ENCODE measurements at regions not wholly inside any gene's neighbourhood (a gene's known extent, or its start where the extent isn't known, plus 50 kb on each side); places are given as distances from the start of the nearest gene placed in this dataset.

DNA sequence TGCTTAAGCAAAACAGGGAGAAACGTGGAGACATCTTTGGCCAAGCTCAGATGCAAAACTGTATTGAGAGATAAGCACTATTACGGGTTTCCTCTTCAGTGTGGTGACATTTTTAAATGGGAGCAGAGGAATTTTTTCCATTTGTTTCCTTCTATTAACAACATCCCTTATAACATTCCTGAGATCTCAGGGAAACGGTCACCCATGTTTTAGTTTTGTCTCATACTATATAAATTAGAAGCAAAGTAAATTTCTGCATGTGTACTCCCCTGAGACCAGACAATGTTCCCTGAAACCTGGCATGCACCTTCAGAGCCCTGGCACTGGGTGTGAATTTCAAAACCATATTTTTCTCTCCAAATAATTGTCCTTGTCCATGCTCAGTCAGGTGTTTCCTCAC is 57.6 kb upstream of the RNF152 start:
- Histone ChIP-seq H3K27me3 (no peaks in the 10 kb centered on the region), H3K4me1 (no peaks in the 10 kb centered on the region), H3K9me3 (no peaks in the 10 kb centered on the region), H3K27ac (no peak overlapping the region), H3K36me3 (replicated peaks in 1 of 2; ENCODE audit: insufficient read depth in 1 of 2, low read depth in 2 of 2) (no peaks in the 10 kb centered on the region), H3K4me3 (no peak overlapping the region)
- WGBS, 2 donors: 67 to 72% methylated on average over 3 of the region's 3 CpGs
- DNase-seq (no peak), ATAC-seq (no peak)
- TF ChIP-seq POLR2A (IDR thresholded peaks at IDR 0.05): no peak
- TF ChIP-seq CTCF (IDR thresholded peaks at IDR 0.05): no peak
- intact Hi-C loops (cut with DNase I): no loop called here

DNA sequence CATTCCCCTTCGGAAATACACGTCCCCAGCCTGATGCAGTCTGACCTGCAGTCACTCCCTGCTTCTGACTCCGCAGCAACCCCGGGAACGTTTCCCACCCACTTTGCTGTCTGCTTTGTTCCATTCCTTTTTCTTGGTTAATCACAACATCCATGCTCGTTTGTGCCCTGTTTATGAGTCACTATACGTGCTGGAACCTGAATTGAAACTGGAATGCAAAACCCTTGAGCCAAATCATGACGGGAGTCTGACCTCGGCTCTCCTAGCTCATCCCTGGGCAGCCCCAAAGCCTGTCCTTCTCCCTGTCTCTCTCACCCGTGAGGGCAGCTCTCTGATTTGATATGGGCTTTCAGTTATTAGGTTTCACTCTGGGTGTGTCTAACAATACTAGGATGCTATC is 57.1 kb upstream of the RNF152 start:
- Histone ChIP-seq H3K27ac (no peak overlapping the region), H3K4me3 (no peak overlapping the region), H3K9me3 (no peaks in the 10 kb centered on the region), H3K36me3 (replicated peaks in 1 of 2; ENCODE audit: insufficient read depth in 1 of 2, low read depth in 2 of 2) (no peaks in the 10 kb centered on the region), H3K4me1 (no peaks in the 10 kb centered on the region), H3K27me3 (no peaks in the 10 kb centered on the region)
- DNase-seq: no peak
- intact Hi-C loops (cut with DNase I): no loop called here
- WGBS, 2 donors: 74 to 79% methylated on average over 10 of the region's 10 CpGs
- no peak for ATAC-seq
- TF ChIP-seq POLR2A (IDR thresholded peaks at IDR 0.05) (no peak), CTCF (IDR thresholded peaks at IDR 0.05) (no peak)

DNA sequence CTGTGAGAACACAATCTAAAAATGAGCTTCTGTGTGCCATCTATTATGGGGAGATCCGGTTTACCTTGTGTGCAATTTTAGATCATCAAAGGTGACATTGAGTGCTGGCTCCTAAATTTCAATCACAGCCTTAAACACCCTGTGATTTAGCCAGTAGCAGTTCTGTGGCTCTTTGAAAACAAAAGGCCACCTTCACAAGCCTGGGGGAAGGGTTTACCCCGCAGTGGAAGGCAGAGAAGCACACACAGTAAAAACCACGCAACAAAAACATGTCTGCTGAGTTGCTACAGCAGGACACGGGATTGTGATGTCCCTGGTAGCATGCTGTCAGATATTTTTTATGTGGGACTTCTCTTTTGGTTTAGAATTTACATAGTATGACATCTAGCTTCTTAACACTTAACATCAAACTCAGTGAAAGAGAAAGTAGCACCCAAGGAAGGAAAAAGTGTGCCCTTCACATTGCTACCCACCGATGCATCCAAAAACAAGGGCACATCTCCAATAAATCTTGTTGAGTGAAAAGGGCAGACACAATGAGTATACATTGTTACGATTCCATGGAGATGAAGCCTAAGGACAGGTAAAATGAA is 56.1 kb upstream of the RNF152 start:
- no peaks in the 10 kb centered on the region for H3K9me3 ChIP-seq
- intact Hi-C loops (cut with DNase I): no loop called here
- no peak overlapping the region for H3K27ac ChIP-seq
- H3K36me3 ChIP-seq (replicated peaks in 1 of 2; ENCODE audit: insufficient read depth in 1 of 2, low read depth in 2 of 2): no peaks in the 10 kb centered on the region
- H3K27me3 ChIP-seq: no peaks in the 10 kb centered on the region
- 73 to 77% methylated on average over 6 of the region's 6 CpGs for WGBS, 2 donors
- no peaks in the 10 kb centered on the region for H3K4me1 ChIP-seq
- no peak for DNase-seq
- ATAC-seq: no peak
- TF ChIP-seq POLR2A (IDR thresholded peaks at IDR 0.05) (no peak), CTCF (IDR thresholded peaks at IDR 0.05) (no peak)
- H3K4me3 ChIP-seq: no peak overlapping the region

DNA sequence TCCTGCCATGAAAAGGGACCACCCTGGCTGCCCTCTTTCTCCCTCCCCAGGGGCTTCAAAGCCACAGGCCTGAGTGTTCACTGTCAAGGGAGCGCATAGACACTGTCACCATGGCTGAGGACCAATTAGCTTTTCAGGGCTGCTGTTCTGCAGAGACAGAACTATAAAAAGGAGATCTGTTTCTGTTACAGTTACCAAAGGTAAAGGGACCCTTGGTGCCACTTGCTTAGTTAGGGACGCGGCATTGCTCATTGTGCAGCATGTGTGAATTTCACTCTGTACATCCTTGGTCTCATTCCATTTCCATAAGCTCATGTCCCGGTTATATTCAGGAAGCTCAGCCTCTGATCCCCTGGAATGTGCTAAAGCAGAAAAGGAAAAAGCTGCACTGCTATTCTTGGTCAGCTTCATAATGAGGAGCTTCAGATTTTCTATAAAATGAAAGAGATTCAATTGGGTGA is 55.5 kb upstream of the RNF152 start:
- Histone ChIP-seq H3K36me3 (replicated peaks in 1 of 2; ENCODE audit: insufficient read depth in 1 of 2, low read depth in 2 of 2) (no peaks in the 10 kb centered on the region), H3K4me1 (no peaks in the 10 kb centered on the region), H3K27ac (no peak overlapping the region), H3K27me3 (no peaks in the 10 kb centered on the region), H3K4me3 (no peak overlapping the region), H3K9me3 (no peaks in the 10 kb centered on the region)
- DNase-seq (no peak), ATAC-seq (no peak)
- 53 to 62% methylated on average over 3 to 4 of the region's 4 CpGs for WGBS, 2 donors
- intact Hi-C loops (cut with DNase I): no loop called here
- no peak for TF ChIP-seq POLR2A (IDR thresholded peaks at IDR 0.05)
- TF ChIP-seq CTCF (IDR thresholded peaks at IDR 0.05): no peak

DNA sequence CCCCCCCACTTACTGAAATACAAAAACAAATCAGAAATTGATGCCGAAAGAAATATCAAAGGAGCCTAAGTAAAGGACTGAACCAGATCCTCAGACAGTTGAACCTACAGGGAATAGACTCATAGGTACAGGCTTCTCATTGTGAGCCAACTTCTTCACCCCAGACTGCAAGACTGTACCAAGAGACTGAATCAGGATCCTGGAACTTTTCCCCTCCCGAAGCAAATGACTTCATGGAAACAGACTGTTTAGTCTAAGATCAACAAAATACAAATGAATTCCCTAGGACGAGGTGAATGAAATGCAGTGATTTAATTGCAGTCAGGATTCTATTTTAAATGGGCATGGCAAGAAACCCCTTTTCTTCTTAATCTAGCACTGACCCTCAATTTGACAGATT is 53.6 kb upstream of the RNF152 start:
- Histone ChIP-seq H3K4me3 (no peak overlapping the region), H3K27ac (no peak overlapping the region), H3K9me3 (no peaks in the 10 kb centered on the region), H3K27me3 (no peaks in the 10 kb centered on the region), H3K36me3 (replicated peaks in 1 of 2; ENCODE audit: insufficient read depth in 1 of 2, low read depth in 2 of 2) (no peaks in the 10 kb centered on the region), H3K4me1 (no peaks in the 10 kb centered on the region)
- intact Hi-C loops (cut with DNase I): no loop called here
- 78 to 81% methylated on average over 3 of the region's 3 CpGs for WGBS, 2 donors
- no peak for ATAC-seq
- DNase-seq: no peak
- TF ChIP-seq CTCF (IDR thresholded peaks at IDR 0.05) (no peak), POLR2A (IDR thresholded peaks at IDR 0.05) (no peak)
